H9 (cell line): ENCODE measurements at regions not wholly inside any gene's neighbourhood (a gene's known extent, or its start where the extent isn't known, plus 50 kb on each side); places are given as distances from the start of the nearest gene placed in this dataset.

Experiments
- DNase-seq: peaks from one replicate; pipeline ENCODE4 v3.0.0-alpha.2; 2017
- H2AFZ ChIP-seq: one replicate; pipeline ENCODE4 v1.6.1; 2013; ENCODE audit warnings: mild to moderate bottlenecking, low read length, control low read depth, moderate library complexity
- H2AK5ac ChIP-seq: 2 replicates; pipeline ENCODE4 v1.6.1; 2013; ENCODE audit warnings: low read length, control low read depth, mixed read lengths; ENCODE audit not compliant: insufficient read length
- H2BK120ac ChIP-seq: one replicate; pipeline ENCODE4 v1.6.1; 2013; ENCODE audit warnings: low read depth, mild to moderate bottlenecking, low read length, control low read depth, inconsistent platforms; ENCODE audit not compliant: poor library complexity, severe bottlenecking
- H2BK12ac ChIP-seq: 2 replicates; pipeline ENCODE4 v1.6.1; 2013; ENCODE audit warnings: low read length, control low read depth, mixed read lengths, low read depth; ENCODE audit not compliant: insufficient read length
- H2BK15ac ChIP-seq: 2 replicates; pipeline ENCODE4 v1.6.1; 2013; ENCODE audit warnings: low read depth, low read length, control low read depth
- H2BK20ac ChIP-seq: one replicate; pipeline ENCODE4 v1.6.1; 2013; ENCODE audit warnings: low read depth, mild to moderate bottlenecking, low read length, control low read depth, inconsistent platforms; ENCODE audit not compliant: poor library complexity, severe bottlenecking
- H2BK5ac ChIP-seq: 2 replicates; pipeline ENCODE4 v1.6.1; 2013; ENCODE audit warnings: low read length, control low read depth, mixed read lengths; ENCODE audit not compliant: insufficient read length
- H3K14ac ChIP-seq: 2 replicates; pipeline ENCODE4 v1.6.1; 2013; ENCODE audit warnings: low read length, control low read depth; ENCODE audit not compliant: insufficient read depth
- H3K18ac ChIP-seq: 2 replicates; pipeline ENCODE4 v1.6.1; 2013; ENCODE audit warnings: low read depth, mild to moderate bottlenecking, mixed read lengths, low read length, control low read depth; ENCODE audit not compliant: insufficient read length
- H3K23ac ChIP-seq: 2 replicates; pipeline ENCODE4 v1.6.1; 2013; ENCODE audit warnings: low read length, control low read depth, mixed read lengths, low read depth; ENCODE audit not compliant: insufficient read length
- H3K23me2 ChIP-seq: 2 replicates; pipeline ENCODE4 v1.6.1; 2013; ENCODE audit warnings: low read depth, mild to moderate bottlenecking, mixed read lengths, low read length, control low read depth; ENCODE audit not compliant: insufficient read length, poor library complexity, severe bottlenecking
- H3K27ac ChIP-seq: 2 replicates; pipeline ENCODE4 v1.5.1; 2013; ENCODE audit warnings: low read length, control low read depth, mixed read lengths, low read depth; ENCODE audit not compliant: insufficient read length
- H3K27me3 ChIP-seq: 2 replicates; pipeline ENCODE4 v1.6.1; 2013; ENCODE audit warnings: low read length, control low read depth, inconsistent platforms; ENCODE audit not compliant: insufficient read depth
- H3K4ac ChIP-seq: 2 replicates; pipeline ENCODE4 v1.6.1; 2013; ENCODE audit warnings: low read depth, mild to moderate bottlenecking, control low read depth, inconsistent platforms, low read length, moderate library complexity
- H3K4me1 ChIP-seq: 2 replicates; pipeline ENCODE4 v1.6.1; 2013; ENCODE audit warnings: low read length, control low read depth, inconsistent platforms; ENCODE audit not compliant: insufficient read depth
- H3K4me2 ChIP-seq: 2 replicates; pipeline ENCODE4 v1.6.1; 2013; ENCODE audit warnings: low read length, control low read depth, mixed read lengths; ENCODE audit not compliant: insufficient read length, insufficient read depth
- H3K56ac ChIP-seq: 2 replicates; pipeline ENCODE4 v1.6.1; 2013; ENCODE audit warnings: low read depth, mild to moderate bottlenecking, mixed read lengths, low read length, control low read depth; ENCODE audit not compliant: insufficient read length
- H3K79me1 ChIP-seq: 2 replicates; pipeline ENCODE4 v1.6.1; 2013; ENCODE audit warnings: low read depth, mild to moderate bottlenecking, moderate library complexity, low read length, control low read depth, inconsistent platforms; ENCODE audit not compliant: insufficient read depth, poor library complexity, severe bottlenecking
- H3K79me2 ChIP-seq: 2 replicates; pipeline ENCODE4 v1.6.1; 2013; ENCODE audit warnings: low read length, control low read depth, inconsistent platforms; ENCODE audit not compliant: insufficient read depth
- H3K9ac ChIP-seq: 2 replicates; pipeline ENCODE4 v1.6.1; 2013; ENCODE audit warnings: low read length, control low read depth, mixed read lengths; ENCODE audit not compliant: insufficient read length; ENCODE audit errors: extremely low read depth
- H3K9me3 ChIP-seq: one replicate; pipeline ENCODE4 v1.6.1; 2013; ENCODE audit warnings: low read depth, low read length, inconsistent platforms; ENCODE audit not compliant: control insufficient read depth
- H3T11ph ChIP-seq: one replicate; pipeline ENCODE4 v1.6.1; 2013; ENCODE audit warnings: mild to moderate bottlenecking, low read length, control low read depth, inconsistent platforms
- H4K20me1 ChIP-seq: one replicate; pipeline ENCODE4 v1.6.1; 2013; ENCODE audit not compliant: control insufficient read depth, insufficient read length, insufficient read depth
- H4K5ac ChIP-seq: 2 replicates; pipeline ENCODE4 v1.6.1; 2013; ENCODE audit warnings: low read depth, mild to moderate bottlenecking, mixed read lengths, low read length, control low read depth; ENCODE audit not compliant: insufficient read length
- H4K8ac ChIP-seq: replicated peaks from 2 replicates; pipeline ENCODE4 v1.6.1; 2013; ENCODE audit warnings: low read length, control low read depth, mixed read lengths, low read depth; ENCODE audit not compliant: insufficient read length
- H4K91ac ChIP-seq: 2 replicates; pipeline ENCODE4 v1.6.1; 2013; ENCODE audit warnings: low read depth, mild to moderate bottlenecking, moderate library complexity, mixed read lengths, low read length, control low read depth; ENCODE audit not compliant: insufficient read length
- H3K27ac Mint-ChIP-seq, 3 experiments: 2 replicates in 2 of 3; 3 replicates in 1 of 3; pipeline ENCODE4 v1.8.0; 2020 to 2021; ENCODE audit warnings: mixed read lengths in 3 of 3, mild to moderate bottlenecking in 1 of 3, moderate library complexity in 1 of 3
- H3K27me3 Mint-ChIP-seq: 2 replicates; pipeline ENCODE4 v1.8.0; 2021; ENCODE audit warnings: low read depth, mild to moderate bottlenecking, moderate library complexity, mixed read lengths
- H3K36me3 Mint-ChIP-seq, 3 experiments: 2 replicates in 2 of 3; 3 replicates in 1 of 3; pipeline ENCODE4 v1.8.0; 2020 to 2021; ENCODE audit warnings: low read depth in 3 of 3, mixed read lengths in 3 of 3; ENCODE audit not compliant: insufficient read depth in 1 of 3
- H3K4me1 Mint-ChIP-seq, 2 experiments: 2 replicates each; pipeline ENCODE4 v1.8.0; 2020; ENCODE audit warnings: mixed read lengths in 2 of 2
- H3K4me3 Mint-ChIP-seq, 2 experiments: 2 replicates in 1 of 2; 3 replicates in 1 of 2; pipeline ENCODE4 v1.8.0; 2020 to 2021; ENCODE audit warnings: mild to moderate bottlenecking in 2 of 2, mixed read lengths in 2 of 2, moderate library complexity in 1 of 2
- H3K9me3 Mint-ChIP-seq, 2 experiments: 2 replicates in 1 of 2; 3 replicates in 1 of 2; pipeline ENCODE4 v1.8.0; 2020; ENCODE audit warnings: mild to moderate bottlenecking in 2 of 2, mixed read lengths in 2 of 2, moderate library complexity in 1 of 2
- CTCF ChIP-seq: fragments of 200-600 bp; sonication (generic); conservative IDR thresholded peaks from 3 replicates; pipeline ENCODE4 v1.8.0; 2021; ENCODE audit warnings: antibody characterized with exemption, mild to moderate bottlenecking
- WGBS: extraction: QIAGEN DNeasy Blood & Tissue Kit; methylation state at CpG from one replicate; pipeline ENCODE4 v1.1.7; 2013; ENCODE audit warnings: missing lambda C conversion rate, low lambda C conversion rate, mixed read lengths; ENCODE audit not compliant: insufficient read length; ENCODE audit errors: extremely low coverage; 5-methylcytosine and 5-hydroxymethylcytosine counted together

- H3K4me1 ChIP-seq = no peaks in the 10 kb centered on the region
- no peak overlapping the region for H4K5ac ChIP-seq
- H3K79me1 ChIP-seq = no peaks in the 10 kb centered on the region
- H2BK15ac ChIP-seq = no peak overlapping the region
- H3K18ac ChIP-seq = no peak overlapping the region
- no peak overlapping the region for H2AFZ ChIP-seq
- no peaks in the 10 kb centered on the region for H3K23me2 ChIP-seq
- H2AK5ac ChIP-seq = no peak overlapping the region
- no peak overlapping the region for H2BK120ac ChIP-seq
- H3K4me2 ChIP-seq = no peak overlapping the region
- no peak overlapping the region for H2BK5ac ChIP-seq
- no peak overlapping the region for H3K23ac ChIP-seq
- no peaks in the 10 kb centered on the region for H3K79me2 ChIP-seq
- H3T11ph ChIP-seq = no peak overlapping the region
- H3K27ac Mint-ChIP-seq = peak overlapping the region in 1 of 3 experiments; percentile 54; a peak in 2 of 7 replicates
- no peak overlapping the region for H3K56ac ChIP-seq
- no peak for TF ChIP-seq CTCF
- no peak overlapping the region for H3K4me3 Mint-ChIP-seq
- no peak overlapping the region for H3K27ac ChIP-seq
- no peaks in the 10 kb centered on the region for H4K20me1 ChIP-seq
- peaks cover 16 to 31% of the 10 kb centered on the region in 2 experiments; a peak in 4 of 5 replicates for H3K9me3 Mint-ChIP-seq
- no peaks in the 10 kb centered on the region for H3K9me3 ChIP-seq
- H3K9ac ChIP-seq = no peak overlapping the region
- no peaks in the 10 kb centered on the region; a peak in 1 of 4 replicates for H3K4me1 Mint-ChIP-seq
- no peak overlapping the region for H4K8ac ChIP-seq
- no peak for DNase-seq
- no CpG with 5 or more reads among the region's 14 CpGs for WGBS
- H3K14ac ChIP-seq = no peak overlapping the region
- H3K27me3 Mint-ChIP-seq = no peaks in the 10 kb centered on the region
- no peak overlapping the region for H2BK20ac ChIP-seq
- H3K4ac ChIP-seq = no peak overlapping the region
- no peaks in the 10 kb centered on the region for H3K27me3 ChIP-seq
- no peak overlapping the region for H2BK12ac ChIP-seq
- peaks cover 0 to 7% (median 0%) of the 10 kb centered on the region in 3 experiments; a peak in 2 of 7 replicates for H3K36me3 Mint-ChIP-seq
- H4K91ac ChIP-seq = no peak overlapping the region
Observed at GRCh38 chr15:99467338-99467720, 98.5 kb upstream of the MEF2A start.
